Uterus (tissue), 2 donors: ENCODE measurements at regions not wholly inside any gene's neighbourhood (a gene's known extent, or its start where the extent isn't known, plus 50 kb on each side); places are given as distances from the start of the nearest gene placed in this dataset.

Experiments
- CTCF ChIP-seq, 4 experiments: fragments of 200-600 bp in 2 of 4; fragments of 450-650 bp in 2 of 4; sonication (generic) in 2 of 4; IDR thresholded peaks; one replicate each; pipeline ENCODE4 v1.5.1; 2016 to 2019; ENCODE audit warnings: antibody characterized with exemption in 4 of 4, mild to moderate bottlenecking in 2 of 4, moderate library complexity in 1 of 4
- POLR2A ChIP-seq, 2 donors: fragments of 450-650 bp; IDR thresholded peaks; one replicate each; pipeline ENCODE4 v1.6.1; 2016; ENCODE audit warnings: antibody characterized with exemption in 2 of 2, mild to moderate bottlenecking in 1 of 2, moderate library complexity in 1 of 2

GRCh38 chr5:86977808-86978207, 289.9 kb upstream of the RASA1 start:
- TF ChIP-seq CTCF (IDR thresholded peaks at IDR 0.05) = no peak
- no peak for TF ChIP-seq POLR2A (IDR thresholded peaks at IDR 0.05)
